Transverse colon (tissue), 4 donors: ENCODE measurements at regions not wholly inside any gene's neighbourhood (a gene's known extent, or its start where the extent isn't known, plus 50 kb on each side); places are given as distances from the start of the nearest gene placed in this dataset.

ENCODE experiments used
- DNase-seq: peaks from one replicate; pipeline ENCODE4 v3.0.0-alpha.2; 2019
- H3K27ac ChIP-seq, 4 donors: fragments of 200-600 bp; sonication (generic); 2 replicates each; pipeline ENCODE4 v1.5.1; 2016 to 2018; ENCODE audit warnings: inconsistent platforms in 4 of 4
- H3K27me3 ChIP-seq: fragments of 200-600 bp; sonication (generic); 2 replicates; pipeline ENCODE4 v1.5.1; 2017; ENCODE audit warnings: inconsistent platforms
- H3K36me3 ChIP-seq, 4 donors: fragments of 200-600 bp; sonication (generic); 2 replicates each; pipeline ENCODE4 v1.5.1; 2017 to 2019; ENCODE audit warnings: inconsistent platforms in 4 of 4
- H3K4me1 ChIP-seq, 4 donors: fragments of 200-600 bp; sonication (generic); 2 replicates each; pipeline ENCODE4 v1.5.1; 2017 to 2020; ENCODE audit warnings: inconsistent platforms in 4 of 4
- H3K4me3 ChIP-seq, 4 donors: fragments of 200-600 bp; sonication (generic); 1 replicate in 1 of 4; 2 replicates in 3 of 4; pipeline versions ENCODE4 v1.5.1 to v1.6.1; 2017 to 2019; ENCODE audit warnings: inconsistent platforms in 4 of 4
- H3K9me3 ChIP-seq, 2 donors: fragments of 200-600 bp; sonication (generic); 2 replicates each; pipeline ENCODE4 v1.5.1; 2017 to 2019; ENCODE audit warnings: inconsistent platforms in 2 of 2
- CTCF ChIP-seq, 5 experiments: fragments of 200-600 bp in 3 of 5; fragments of 450-650 bp in 2 of 5; sonication (generic) in 3 of 5; IDR thresholded peaks; 1 replicate in 2 of 5; 2 replicates in 3 of 5; pipeline ENCODE4 v1.5.1; 2016 to 2017; ENCODE audit warnings: antibody characterized with exemption in 5 of 5, inconsistent platforms in 3 of 5, mild to moderate bottlenecking in 2 of 5, moderate library complexity in 1 of 5
- EP300 ChIP-seq: sonication (generic); formaldehyde crosslinking; IDR thresholded peaks from one replicate; pipeline ENCODE4 v1.6.1; 2017; ENCODE audit warnings: antibody characterized with exemption, low read depth
- POLR2A ChIP-seq: fragments of 450-650 bp; IDR thresholded peaks from one replicate; pipeline ENCODE4 v1.6.1; 2016; ENCODE audit warnings: antibody characterized with exemption, mild to moderate bottlenecking, moderate library complexity
- POLR2AphosphoS5 ChIP-seq, 3 donors: sonication (generic); formaldehyde crosslinking; IDR thresholded peaks; one replicate each; pipeline ENCODE4 v1.6.1; 2016; ENCODE audit warnings: antibody characterized with exemption in 3 of 3
- WGBS, 2 donors: methylation state at CpG; one replicate each; pipeline ENCODE4 v1.1.5; 2018; ENCODE audit warnings: low coverage in 1 of 2; 5-methylcytosine and 5-hydroxymethylcytosine counted together
- in situ Hi-C, 4 donors: fragments of 200-750 bp; cut with MboI; loops; one replicate each; pipeline versions ENCODE4 v1.15.0 to v1.15.1; 2017; ENCODE audit warnings: low sequenced_read_pairs in 3 of 4, low pct_ligation_motif_present in 1 of 4, low pct_unique_long_range_greater_than_20kb in 1 of 4
- intact Hi-C: fragments of 100-400 bp; cut with DNase I; formaldehyde crosslinking; loops from one replicate; pipeline ENCODE4 v1.15.1; 2023; ENCODE audit warnings: low total_unique reads

GRCh38 chr3:193816028-193816395 is 223.0 kb downstream of the OPA1 start:
- TF ChIP-seq EP300 (no peak), POLR2AphosphoS5 (IDR thresholded peaks at IDR 0.05) (no peak), CTCF (IDR thresholded peaks at IDR 0.05) (no peak), POLR2A (no peak)
- peaks cover 8 to 24% (median 17%) of the 10 kb centered on the region in 4 donors for H3K4me1 ChIP-seq
- no peaks in the 10 kb centered on the region for H3K27me3 ChIP-seq
- H3K36me3 ChIP-seq = no peaks in the 10 kb centered on the region
- in situ Hi-C loops (no loop called here), intact Hi-C loops (no loop called here)
- 92 to 93% methylated on average over 10 of the region's 10 CpGs for WGBS, 2 donors
- no peaks in the 10 kb centered on the region for H3K9me3 ChIP-seq
- H3K4me3 ChIP-seq = no peak overlapping the region
- peak overlapping the region; percentile 62 to 80 (median 76) for H3K27ac ChIP-seq
- no peak for DNase-seq

GRCh38 chr3:193816656-193817311 is 223.8 kb downstream of the OPA1 start:
- H3K9me3 ChIP-seq = no peaks in the 10 kb centered on the region
- WGBS, 2 donors = 30 to 44% methylated on average over 2 to 11 of the region's 14 CpGs
- in situ Hi-C loops = no loop called here
- intact Hi-C loops = no loop called here
- no peaks in the 10 kb centered on the region for H3K36me3 ChIP-seq
- DNase-seq = peak; percentile 83
- H3K27ac ChIP-seq = peak overlapping the region; percentile 62 to 80 (median 76)
- peaks cover 8 to 24% (median 17%) of the 10 kb centered on the region in 4 donors for H3K4me1 ChIP-seq
- no peaks in the 10 kb centered on the region for H3K27me3 ChIP-seq
- TF ChIP-seq POLR2A (no peak), POLR2AphosphoS5 (IDR thresholded peaks at IDR 0.05) (peak; percentile 8 to 55 (median 51)), CTCF (IDR thresholded peaks at IDR 0.05) (peak in 1 of 5 experiments; percentile 14), EP300 (no peak)
- H3K4me3 ChIP-seq = no peak overlapping the region

- intact Hi-C loops = no loop called here
- TF ChIP-seq CTCF (IDR thresholded peaks at IDR 0.05) = no peak
- TF ChIP-seq POLR2A = no peak
- no peak for TF ChIP-seq EP300
- TF ChIP-seq POLR2AphosphoS5 (IDR thresholded peaks at IDR 0.05) = no peak
Measured at GRCh38 chr3:193819117-193820010, 226.4 kb downstream of the OPA1 start.

GRCh38 chr3:193821151-193821668 is 228.2 kb downstream of the OPA1 start:
- peaks cover 8 to 35% (median 15%) of the 10 kb centered on the region in 4 donors for H3K4me1 ChIP-seq
- H3K36me3 ChIP-seq = no peaks in the 10 kb centered on the region
- H3K27me3 ChIP-seq = no peaks in the 10 kb centered on the region
- in situ Hi-C loops (no loop called here), intact Hi-C loops (no loop called here)
- TF ChIP-seq POLR2AphosphoS5 (IDR thresholded peaks at IDR 0.05) = no peak
- TF ChIP-seq CTCF (IDR thresholded peaks at IDR 0.05) = no peak
- TF ChIP-seq POLR2A = no peak
- no peak for TF ChIP-seq EP300
- WGBS, 2 donors = 68 to 92% methylated on average over 2 of the region's 2 CpGs
- no peak for DNase-seq
- H3K9me3 ChIP-seq = peaks cover 0 to 3% of the 10 kb centered on the region in 2 donors
- no peak overlapping the region for H3K4me3 ChIP-seq
- no peak overlapping the region for H3K27ac ChIP-seq

More at GRCh38 chr3:193819117-193820010, 226.4 kb downstream of the OPA1 start:
- Histone ChIP-seq H3K9me3 (peaks cover 0 to 3% of the 10 kb centered on the region in 2 donors), H3K27me3 (no peaks in the 10 kb centered on the region), H3K4me3 (no peak overlapping the region), H3K36me3 (no peaks in the 10 kb centered on the region), H3K27ac (no peak overlapping the region), H3K4me1 (peaks cover 7 to 21% (median 12%) of the 10 kb centered on the region in 4 donors)
- 90 to 95% methylated on average over 4 to 16 of the region's 16 CpGs for WGBS, 2 donors
- in situ Hi-C loops = no loop called here
- DNase-seq = no peak
